ENCODE measurements at regions not wholly inside any gene's neighbourhood (a gene's known extent, or its start where the extent isn't known, plus 50 kb on each side); places are given as distances from the start of the nearest gene placed in this dataset.

- TF ChIP-seq CTCF (IDR thresholded peaks at IDR 0.05) (no peak), REST (IDR thresholded peaks at IDR 0.05; ENCODE audit: insufficient read depth in 1 of 2, low read depth in 2 of 2, low read length in 1 of 2) (no peak), POLR2AphosphoS5 (IDR thresholded peaks at IDR 0.05; ENCODE audit: low read depth, low read length) (no peak), TCF7L2 (IDR thresholded peaks at IDR 0.05; ENCODE audit: low read depth, low read length) (no peak), SIN3A (IDR thresholded peaks at IDR 0.05; ENCODE audit: borderline replicate concordance, insufficient read depth, low read depth, low read length) (no peak)
Measured at GRCh38 chr16:9607515-9608230, 516.2 kb downstream of the HAPSTR1 start.
